VCaP (cell line): ENCODE measurements at regions not wholly inside any gene's neighbourhood (a gene's known extent, or its start where the extent isn't known, plus 50 kb on each side); places are given as distances from the start of the nearest gene placed in this dataset.

Source experiments
- H3K27ac ChIP-seq: fragments of 450-650 bp; 2 replicates; pipeline ENCODE4 v1.5.1; 2017
- TF ChIP-seq, protein P1 (sequence below): fragments of 450-650 bp; conservative IDR thresholded peaks from 2 replicates; pipeline ENCODE4 v1.5.1; 2017; ENCODE audit warnings: mild to moderate bottlenecking, moderate library complexity

DNA sequence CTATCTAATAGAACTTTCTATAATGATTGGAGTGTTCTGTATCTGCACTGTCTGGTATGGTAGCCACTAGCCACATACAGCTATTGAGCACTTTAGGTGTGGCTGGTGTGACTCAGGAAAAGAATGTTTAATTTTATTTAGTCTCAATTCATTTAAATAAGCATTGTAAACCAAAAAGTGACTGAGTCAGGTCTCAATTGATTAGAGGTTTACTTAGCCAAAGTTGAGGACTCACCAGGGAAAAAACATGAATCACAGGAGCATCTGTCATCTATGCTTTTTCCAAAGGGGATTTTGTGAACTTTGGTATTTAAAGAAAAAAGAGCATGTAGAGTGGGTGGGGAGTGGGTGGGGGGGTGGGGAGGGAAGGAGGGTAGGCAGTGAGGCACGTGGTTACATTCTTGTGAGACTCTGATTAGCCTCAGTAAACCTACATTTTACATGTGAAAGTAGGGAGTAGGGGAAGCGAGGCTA is 473.1 kb downstream of the ATP23 start:
- no peak overlapping the region for H3K27ac ChIP-seq
- TF ChIP-seq, protein P1, sequence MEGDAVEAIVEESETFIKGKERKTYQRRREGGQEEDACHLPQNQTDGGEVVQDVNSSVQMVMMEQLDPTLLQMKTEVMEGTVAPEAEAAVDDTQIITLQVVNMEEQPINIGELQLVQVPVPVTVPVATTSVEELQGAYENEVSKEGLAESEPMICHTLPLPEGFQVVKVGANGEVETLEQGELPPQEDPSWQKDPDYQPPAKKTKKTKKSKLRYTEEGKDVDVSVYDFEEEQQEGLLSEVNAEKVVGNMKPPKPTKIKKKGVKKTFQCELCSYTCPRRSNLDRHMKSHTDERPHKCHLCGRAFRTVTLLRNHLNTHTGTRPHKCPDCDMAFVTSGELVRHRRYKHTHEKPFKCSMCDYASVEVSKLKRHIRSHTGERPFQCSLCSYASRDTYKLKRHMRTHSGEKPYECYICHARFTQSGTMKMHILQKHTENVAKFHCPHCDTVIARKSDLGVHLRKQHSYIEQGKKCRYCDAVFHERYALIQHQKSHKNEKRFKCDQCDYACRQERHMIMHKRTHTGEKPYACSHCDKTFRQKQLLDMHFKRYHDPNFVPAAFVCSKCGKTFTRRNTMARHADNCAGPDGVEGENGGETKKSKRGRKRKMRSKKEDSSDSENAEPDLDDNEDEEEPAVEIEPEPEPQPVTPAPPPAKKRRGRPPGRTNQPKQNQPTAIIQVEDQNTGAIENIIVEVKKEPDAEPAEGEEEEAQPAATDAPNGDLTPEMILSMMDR: no peak

DNA sequence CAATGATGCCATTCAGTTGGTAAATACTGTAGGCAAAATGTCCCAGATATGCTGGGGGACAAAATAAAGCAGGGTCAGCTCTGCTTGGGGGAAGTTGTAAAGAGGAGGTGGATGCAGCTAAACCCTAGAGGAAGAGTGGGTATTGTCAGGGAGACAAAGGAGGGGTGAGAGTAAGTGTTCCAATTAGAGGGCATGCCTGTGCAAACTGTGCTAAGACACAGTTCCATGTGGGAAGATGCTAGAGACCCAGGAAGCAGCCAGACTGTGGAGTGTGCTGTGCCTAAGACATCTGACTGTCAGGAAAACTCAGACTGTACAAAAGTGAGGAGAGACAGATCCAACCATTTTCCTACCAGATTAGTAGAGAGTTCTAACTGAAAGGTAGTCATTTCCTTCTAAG is 474.3 kb downstream of the ATP23 start:
- TF ChIP-seq, protein P1: no peak
- H3K27ac ChIP-seq: no peak overlapping the region

- TF ChIP-seq, protein P1: no peak
- H3K27ac ChIP-seq: no peak overlapping the region
Observed at GRCh38 chr12:58416236-58416635, 474.9 kb downstream of the ATP23 start.

DNA sequence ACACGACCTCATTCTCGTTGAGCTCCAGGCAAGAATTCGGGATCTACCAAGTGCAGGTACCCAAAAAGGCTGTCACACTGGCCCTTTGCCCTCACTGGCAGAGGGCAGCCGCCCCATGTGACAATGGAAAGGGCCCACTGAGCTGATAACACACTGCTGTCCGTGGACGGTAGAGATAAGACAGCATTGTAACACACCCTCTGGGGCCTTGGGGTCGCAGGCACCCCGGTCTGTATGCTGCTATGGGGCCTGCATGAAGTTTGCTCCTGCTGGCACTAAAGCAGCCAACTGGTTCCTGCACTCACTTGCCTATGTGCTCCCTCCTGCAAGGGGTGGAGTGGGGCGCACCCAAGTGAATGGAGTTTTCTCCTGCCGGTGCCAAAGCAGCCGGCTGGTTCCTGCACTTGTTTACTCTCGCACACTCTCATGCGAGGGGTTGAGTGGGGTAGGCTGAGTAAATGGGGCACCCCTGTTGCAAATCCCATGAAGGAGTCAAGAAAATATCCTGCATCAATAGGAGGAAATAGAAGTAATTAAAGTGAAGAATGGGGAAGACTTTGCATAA is 477.9 kb downstream of the ATP23 start:
- TF ChIP-seq, protein P1: no peak
- peak overlapping the region; percentile 55 for H3K27ac ChIP-seq

DNA sequence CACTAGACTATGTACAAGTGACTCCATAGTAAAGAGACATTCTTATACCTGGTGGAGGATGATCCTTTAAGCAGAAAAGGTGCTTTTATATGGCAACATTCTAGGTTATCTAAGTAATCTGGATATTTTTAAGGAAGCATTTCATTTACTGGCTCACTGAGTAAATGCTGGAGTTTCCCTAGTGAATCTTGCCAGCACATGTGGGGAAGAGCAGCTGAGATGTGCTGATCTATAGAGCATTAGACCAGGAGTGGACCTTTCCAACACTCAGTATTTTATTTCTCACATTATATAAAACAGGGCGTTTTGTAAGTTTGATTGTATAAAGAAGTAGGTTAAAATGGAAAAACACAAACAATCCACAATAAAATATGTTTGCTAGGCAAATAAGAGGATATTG is 478.5 kb downstream of the ATP23 start:
- TF ChIP-seq, protein P1: no peak
- peak overlapping the region; percentile 55 for H3K27ac ChIP-seq

DNA sequence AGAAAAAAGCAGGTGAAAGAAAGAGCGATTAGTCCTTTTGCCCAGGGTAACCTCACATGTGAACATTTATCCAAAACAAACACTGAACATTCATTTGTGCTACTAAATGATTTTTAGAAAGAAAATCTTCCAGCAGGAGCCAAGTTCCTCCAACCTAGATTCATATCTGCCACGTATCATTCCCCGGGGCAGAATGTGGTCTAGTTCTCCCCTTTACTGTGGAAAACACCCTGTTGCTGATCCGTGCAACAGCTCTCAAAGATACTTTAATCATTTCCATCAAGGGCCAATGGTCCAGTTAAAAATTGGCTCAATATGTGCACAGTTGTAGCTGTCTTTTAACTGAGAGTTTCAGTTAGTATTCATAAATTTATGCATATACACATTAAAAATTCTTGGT is 479.1 kb downstream of the ATP23 start:
- TF ChIP-seq, protein P1: no peak
- H3K27ac ChIP-seq: peak overlapping the region; percentile 55

- H3K27ac ChIP-seq: no peak overlapping the region
- TF ChIP-seq, protein P1: no peak
Observed at GRCh38 chr12:58421990-58422389, 480.6 kb downstream of the ATP23 start.
